ENCODE measurements at regions not wholly inside any gene's neighbourhood (a gene's known extent, or its start where the extent isn't known, plus 50 kb on each side); places are given as distances from the start of the nearest gene placed in this dataset.

DNA sequence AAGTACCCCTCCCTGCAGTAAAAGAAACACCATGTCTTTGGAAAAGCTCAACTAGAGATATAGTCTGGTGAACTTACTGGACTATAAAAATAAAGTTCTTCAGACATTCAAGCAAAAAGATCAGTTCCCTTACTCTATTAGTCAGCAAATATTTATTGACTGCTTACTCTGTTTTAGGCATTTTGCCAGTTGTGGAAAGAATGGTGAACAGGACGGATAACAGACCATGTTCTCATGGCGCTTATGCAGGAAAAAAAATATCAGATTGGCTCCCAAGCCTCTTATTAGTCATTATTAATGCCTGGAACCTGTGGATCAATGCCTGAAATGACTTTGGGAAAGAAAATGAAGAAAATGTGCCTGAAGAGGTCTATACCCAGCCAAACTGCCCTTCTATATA, 282.2 kb upstream of the EPHA7 start:
- TF ChIP-seq, protein P1, sequence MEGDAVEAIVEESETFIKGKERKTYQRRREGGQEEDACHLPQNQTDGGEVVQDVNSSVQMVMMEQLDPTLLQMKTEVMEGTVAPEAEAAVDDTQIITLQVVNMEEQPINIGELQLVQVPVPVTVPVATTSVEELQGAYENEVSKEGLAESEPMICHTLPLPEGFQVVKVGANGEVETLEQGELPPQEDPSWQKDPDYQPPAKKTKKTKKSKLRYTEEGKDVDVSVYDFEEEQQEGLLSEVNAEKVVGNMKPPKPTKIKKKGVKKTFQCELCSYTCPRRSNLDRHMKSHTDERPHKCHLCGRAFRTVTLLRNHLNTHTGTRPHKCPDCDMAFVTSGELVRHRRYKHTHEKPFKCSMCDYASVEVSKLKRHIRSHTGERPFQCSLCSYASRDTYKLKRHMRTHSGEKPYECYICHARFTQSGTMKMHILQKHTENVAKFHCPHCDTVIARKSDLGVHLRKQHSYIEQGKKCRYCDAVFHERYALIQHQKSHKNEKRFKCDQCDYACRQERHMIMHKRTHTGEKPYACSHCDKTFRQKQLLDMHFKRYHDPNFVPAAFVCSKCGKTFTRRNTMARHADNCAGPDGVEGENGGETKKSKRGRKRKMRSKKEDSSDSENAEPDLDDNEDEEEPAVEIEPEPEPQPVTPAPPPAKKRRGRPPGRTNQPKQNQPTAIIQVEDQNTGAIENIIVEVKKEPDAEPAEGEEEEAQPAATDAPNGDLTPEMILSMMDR (IDR thresholded peaks at IDR 0.05), result no peak
- TF ChIP-seq POLR2A (IDR thresholded peaks at IDR 0.05) (no peak), EP300 (IDR thresholded peaks at IDR 0.05) (no peak)

Data from ovary (tissue), 3 donors.